ENCODE measurements at regions not wholly inside any gene's neighbourhood (a gene's known extent, or its start where the extent isn't known, plus 50 kb on each side); places are given as distances from the start of the nearest gene placed in this dataset.

DNA sequence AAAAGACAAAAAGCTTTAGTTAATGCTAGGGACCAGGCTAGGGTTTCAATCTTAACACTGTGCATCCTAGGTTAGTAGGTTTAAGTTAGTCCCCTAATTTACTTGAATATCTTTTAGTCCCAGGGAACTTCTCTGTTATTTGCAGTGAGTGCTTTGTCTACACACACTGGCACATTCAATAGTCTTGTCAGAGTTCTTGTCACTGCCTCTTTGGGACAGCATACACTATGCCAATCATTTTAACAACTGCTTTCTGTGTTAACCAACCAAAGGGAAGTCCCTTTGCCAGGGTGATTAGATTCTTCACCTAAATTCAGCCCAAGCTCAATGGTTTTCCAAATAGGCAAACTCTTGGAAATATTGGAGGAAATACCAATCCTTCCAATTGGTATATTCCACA, 221.8 kb upstream of the IGFBP7 start:
- DNase-seq (ENCODE audit: low read depth in 2 of 2): no peak
- TF ChIP-seq, protein P1, sequence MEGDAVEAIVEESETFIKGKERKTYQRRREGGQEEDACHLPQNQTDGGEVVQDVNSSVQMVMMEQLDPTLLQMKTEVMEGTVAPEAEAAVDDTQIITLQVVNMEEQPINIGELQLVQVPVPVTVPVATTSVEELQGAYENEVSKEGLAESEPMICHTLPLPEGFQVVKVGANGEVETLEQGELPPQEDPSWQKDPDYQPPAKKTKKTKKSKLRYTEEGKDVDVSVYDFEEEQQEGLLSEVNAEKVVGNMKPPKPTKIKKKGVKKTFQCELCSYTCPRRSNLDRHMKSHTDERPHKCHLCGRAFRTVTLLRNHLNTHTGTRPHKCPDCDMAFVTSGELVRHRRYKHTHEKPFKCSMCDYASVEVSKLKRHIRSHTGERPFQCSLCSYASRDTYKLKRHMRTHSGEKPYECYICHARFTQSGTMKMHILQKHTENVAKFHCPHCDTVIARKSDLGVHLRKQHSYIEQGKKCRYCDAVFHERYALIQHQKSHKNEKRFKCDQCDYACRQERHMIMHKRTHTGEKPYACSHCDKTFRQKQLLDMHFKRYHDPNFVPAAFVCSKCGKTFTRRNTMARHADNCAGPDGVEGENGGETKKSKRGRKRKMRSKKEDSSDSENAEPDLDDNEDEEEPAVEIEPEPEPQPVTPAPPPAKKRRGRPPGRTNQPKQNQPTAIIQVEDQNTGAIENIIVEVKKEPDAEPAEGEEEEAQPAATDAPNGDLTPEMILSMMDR (IDR thresholded peaks at IDR 0.05; ENCODE audit: low read depth, low read length): no peak
- H3K4me3 ChIP-seq (replicated peaks in 1 of 2; ENCODE audit: low read depth in 2 of 2, low read length in 2 of 2): no peak overlapping the region

DNA sequence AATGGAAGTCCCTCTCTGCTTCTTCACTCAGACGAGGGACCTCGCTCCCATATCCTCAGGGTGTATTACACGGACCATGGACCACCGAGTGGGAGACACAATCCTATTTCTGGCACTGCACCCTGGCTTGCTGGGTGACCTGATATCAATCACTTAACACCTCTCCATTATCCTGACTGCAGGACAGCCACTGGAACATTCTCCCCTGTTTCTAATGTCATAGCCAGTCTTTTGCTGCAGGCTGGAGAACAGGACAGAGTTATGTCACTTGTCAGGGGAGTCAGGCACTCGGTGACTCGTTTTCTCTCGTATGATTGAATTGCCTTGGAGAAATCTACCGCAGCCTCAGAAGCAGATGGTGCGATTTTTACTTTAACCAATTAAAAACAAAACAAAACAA, 219.1 kb upstream of the IGFBP7 start:
- no peak for DNase-seq (ENCODE audit: low read depth in 2 of 2)
- TF ChIP-seq, protein P1 (IDR thresholded peaks at IDR 0.05; ENCODE audit: low read depth, low read length): no peak
- H3K4me3 ChIP-seq (replicated peaks in 1 of 2; ENCODE audit: low read depth in 2 of 2, low read length in 2 of 2): no peak overlapping the region

GRCh38 chr4:57324673-57325307, 214.6 kb upstream of the IGFBP7 start:
- no peak overlapping the region for H3K4me3 ChIP-seq (replicated peaks in 1 of 2; ENCODE audit: low read depth in 2 of 2, low read length in 2 of 2)
- TF ChIP-seq, protein P1 (IDR thresholded peaks at IDR 0.05; ENCODE audit: low read depth, low read length): no peak
- DNase-seq (ENCODE audit: low read depth in 2 of 2): no peak

- TF ChIP-seq, protein P1 (IDR thresholded peaks at IDR 0.05; ENCODE audit: low read depth, low read length): no peak
- no peak for DNase-seq (ENCODE audit: low read depth in 2 of 2)
- H3K4me3 ChIP-seq (replicated peaks in 1 of 2; ENCODE audit: low read depth in 2 of 2, low read length in 2 of 2): no peak overlapping the region
Measured at GRCh38 chr4:57320849-57321248, 210.7 kb upstream of the IGFBP7 start.

GRCh38 chr4:57320217-57320616, 210.0 kb upstream of the IGFBP7 start:
- no peak for DNase-seq (ENCODE audit: low read depth in 2 of 2)
- TF ChIP-seq, protein P1 (IDR thresholded peaks at IDR 0.05; ENCODE audit: low read depth, low read length): no peak
- H3K4me3 ChIP-seq (replicated peaks in 1 of 2; ENCODE audit: low read depth in 2 of 2, low read length in 2 of 2): no peak overlapping the region

- no peak for DNase-seq (ENCODE audit: low read depth in 2 of 2)
- TF ChIP-seq, protein P1 (IDR thresholded peaks at IDR 0.05; ENCODE audit: low read depth, low read length): no peak
Measured at GRCh38 chr4:57318703-57319102, 208.5 kb upstream of the IGFBP7 start.

DNA sequence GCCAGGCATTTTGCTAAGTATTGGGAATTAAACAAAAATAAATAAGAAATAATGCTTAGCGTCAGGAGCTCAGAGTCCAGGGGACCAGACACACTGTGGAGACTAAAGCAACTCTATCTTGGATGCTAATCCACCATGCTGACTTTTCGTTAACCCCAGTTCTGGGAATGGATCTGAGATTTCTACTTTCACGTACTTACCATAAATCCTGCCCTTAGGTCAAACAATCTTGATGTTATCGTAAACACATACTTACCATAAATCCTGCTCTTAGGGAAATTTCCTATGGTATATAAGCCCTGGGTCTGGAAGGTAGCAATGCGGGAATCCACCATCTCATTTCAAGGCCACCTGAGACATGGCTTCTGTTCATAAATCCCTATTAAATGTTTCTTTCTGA, 204.5 kb upstream of the IGFBP7 start:
- no peak for DNase-seq (ENCODE audit: low read depth in 2 of 2)
- no peak overlapping the region for H3K4me3 ChIP-seq (replicated peaks in 1 of 2; ENCODE audit: low read depth in 2 of 2, low read length in 2 of 2)
- TF ChIP-seq, protein P1 (IDR thresholded peaks at IDR 0.05; ENCODE audit: low read depth, low read length): no peak

More at GRCh38 chr4:57318703-57319102, 208.5 kb upstream of the IGFBP7 start:
- no peak overlapping the region for H3K4me3 ChIP-seq (replicated peaks in 1 of 2; ENCODE audit: low read depth in 2 of 2, low read length in 2 of 2)

All from cardiac fibroblast (primary cell).